ELR (cell line): ENCODE measurements at regions not wholly inside any gene's neighbourhood (a gene's known extent, or its start where the extent isn't known, plus 50 kb on each side); places are given as distances from the start of the nearest gene placed in this dataset.

Source experiments
- DNase-seq: peaks from one replicate; pipeline ENCODE4 v3.0.0-alpha.2; 2015; ENCODE audit warnings: low read depth

DNA sequence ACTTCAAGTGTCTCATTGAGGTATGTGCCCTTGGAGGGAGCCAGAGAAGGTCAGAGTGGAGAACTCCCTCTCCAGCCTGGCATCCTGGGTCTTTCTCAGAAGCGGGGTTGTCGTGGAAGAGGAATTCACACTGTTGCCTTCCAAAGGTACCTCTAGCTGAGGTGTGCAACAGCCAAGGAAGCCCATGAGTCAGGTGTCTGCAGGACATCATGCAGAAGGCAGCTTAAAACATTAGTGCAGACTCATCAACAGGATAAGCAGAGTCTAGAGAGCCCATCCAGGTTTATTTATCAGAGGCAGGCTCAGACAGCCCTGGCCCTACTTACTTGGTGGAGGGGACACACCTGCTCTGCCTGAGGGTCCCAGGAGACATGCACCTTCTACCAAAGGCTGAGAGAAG, 95.6 kb upstream of the TPM1 start:
- DNase-seq: no peak

DNA sequence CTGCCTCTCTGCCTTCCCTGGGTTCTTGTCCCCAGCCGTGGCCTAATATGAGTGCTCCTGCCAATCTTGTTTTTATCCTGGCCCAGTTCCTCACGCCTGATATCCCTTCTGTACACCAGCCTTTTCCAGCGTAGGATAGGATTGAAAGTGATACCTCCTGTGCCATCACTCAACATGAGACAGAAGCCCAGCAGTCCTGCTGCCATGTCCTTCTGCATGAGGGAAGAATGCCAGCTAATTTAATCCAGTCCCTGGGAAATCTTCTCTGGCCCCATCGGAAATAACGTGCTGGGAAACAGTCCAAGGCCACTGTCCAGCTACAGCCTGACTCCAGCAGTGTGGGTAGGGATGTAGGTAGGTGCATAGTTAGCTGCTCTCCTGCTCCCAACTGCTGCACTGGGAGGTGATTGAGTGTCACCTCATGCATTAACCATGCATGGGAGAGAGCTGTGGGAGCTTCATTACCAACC, 92.0 kb upstream of the TPM1 start:
- no peak for DNase-seq

DNA sequence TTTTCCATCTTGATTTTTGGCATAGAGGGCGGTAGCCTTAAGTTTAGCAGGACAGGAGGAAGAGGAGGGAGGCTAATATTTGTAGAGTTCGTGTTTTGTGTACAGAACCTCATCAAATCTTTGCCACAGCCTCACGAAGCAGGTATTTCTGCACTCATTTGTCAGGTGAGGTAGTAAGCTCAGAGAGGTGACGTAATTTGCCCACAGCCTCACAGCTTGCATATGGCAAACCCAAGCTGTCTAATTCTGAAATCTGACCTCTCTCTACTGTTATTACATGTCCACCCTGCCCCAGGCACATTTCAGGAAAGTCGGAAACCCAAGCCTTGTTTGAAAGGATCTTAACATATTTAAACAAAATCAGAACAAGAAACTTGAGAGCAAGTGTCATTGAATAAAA, 91.1 kb upstream of the TPM1 start:
- no peak for DNase-seq

DNA sequence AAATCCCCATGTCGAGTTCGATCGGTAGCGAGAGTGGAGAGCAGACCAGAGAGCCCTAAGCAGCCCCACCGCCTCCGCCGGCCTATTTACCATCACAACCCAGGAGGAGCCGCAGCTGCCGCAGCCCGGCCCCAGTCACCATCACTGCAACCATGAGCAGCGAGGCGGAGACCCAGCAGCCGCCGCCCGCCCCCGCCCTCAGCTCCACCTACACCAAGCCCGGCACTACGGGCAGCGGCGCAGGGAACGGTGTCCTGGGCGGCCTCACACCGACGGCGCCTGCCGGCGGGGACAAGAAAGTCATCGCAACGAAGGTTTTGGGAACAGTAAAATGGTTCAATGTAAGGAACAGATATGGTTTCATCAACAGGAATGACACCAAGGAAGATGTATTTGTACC, 89.5 kb upstream of the TPM1 start:
- DNase-seq: no peak

DNA sequence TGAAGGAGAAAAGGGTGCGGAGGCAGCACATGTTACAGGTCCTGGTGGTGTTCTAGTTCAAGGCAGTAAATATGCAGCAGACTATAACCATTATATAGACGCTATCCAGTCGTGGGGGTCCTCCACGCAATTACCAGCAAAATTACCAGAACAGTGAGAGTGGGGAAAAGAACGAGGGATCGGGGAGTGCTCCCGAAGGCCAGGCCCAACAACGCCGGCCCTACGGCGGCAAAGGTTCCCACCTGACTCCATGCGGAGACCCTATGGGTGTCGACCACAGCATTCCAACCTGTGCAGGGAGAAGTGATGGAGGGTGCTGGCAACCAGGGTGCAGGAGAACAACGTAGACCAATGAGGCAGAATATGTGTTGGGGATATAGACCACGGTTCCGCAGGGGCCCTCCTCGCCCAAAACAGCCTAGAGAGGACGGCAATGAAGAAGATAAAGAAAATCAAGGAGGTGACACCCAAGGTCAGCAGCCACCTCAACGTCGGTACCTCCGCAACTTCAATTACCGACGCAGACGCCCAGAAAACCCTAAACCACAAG, 89.0 kb upstream of the TPM1 start:
- DNase-seq: no peak

DNA sequence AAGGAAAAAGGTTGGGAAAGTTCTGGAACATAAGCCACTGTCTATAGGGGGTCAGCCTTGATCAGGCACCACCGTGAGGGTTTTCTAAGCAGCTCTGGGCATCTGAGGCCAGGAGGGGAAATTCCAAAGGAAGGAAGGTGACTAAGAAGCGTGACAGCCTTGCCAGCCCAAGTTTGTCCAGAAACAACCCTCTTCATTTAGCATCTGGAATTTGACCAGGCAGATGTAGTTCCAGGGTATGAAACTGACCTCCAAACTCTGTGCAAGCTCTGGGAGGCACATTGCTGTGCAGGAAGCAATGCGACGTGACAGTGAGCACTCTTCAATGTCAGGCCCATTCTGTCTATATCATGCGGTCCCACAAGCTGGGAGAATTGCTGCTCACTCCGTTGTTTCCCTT, 85.4 kb upstream of the TPM1 start:
- DNase-seq: peak; percentile 77

DNA sequence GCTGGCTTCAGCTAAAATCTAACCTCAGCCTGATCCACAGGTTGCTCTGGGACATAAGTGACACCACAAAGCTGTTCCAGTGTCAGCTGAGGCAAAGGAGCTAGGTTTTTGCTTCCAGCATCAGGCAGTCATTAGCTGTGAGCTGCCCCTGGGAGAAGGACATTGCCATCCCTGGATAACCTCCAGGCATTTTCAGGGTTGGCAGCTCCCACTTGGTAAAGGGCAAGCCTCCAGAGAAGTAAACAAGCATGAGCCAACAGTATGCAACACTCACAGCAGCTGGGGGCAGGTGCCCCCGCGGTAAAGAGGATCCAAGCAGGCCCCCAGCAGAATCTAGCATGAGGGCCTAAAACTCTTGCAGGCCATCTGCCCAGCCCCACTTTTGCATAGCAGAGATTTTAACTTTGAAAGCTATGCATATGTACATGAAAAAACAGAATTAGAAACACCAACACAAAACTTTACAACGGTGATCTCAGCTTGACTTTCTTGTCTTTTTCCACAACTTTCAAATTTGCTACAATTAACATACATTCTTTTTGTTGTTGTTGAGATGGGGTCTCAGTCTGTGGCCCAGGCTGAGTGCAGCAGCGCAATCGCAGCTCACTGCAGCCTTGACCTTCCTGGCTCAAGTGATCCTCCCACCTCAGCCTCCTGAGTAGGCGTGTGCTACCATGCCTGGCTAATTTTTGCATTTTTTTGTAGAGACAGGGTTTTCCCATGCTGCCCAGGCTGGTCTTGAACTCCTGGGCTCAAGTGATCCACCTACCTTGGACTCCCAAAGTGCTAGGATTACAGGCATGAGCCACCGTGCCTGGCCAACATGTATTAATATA, 83.8 kb upstream of the TPM1 start:
- no peak for DNase-seq

DNA sequence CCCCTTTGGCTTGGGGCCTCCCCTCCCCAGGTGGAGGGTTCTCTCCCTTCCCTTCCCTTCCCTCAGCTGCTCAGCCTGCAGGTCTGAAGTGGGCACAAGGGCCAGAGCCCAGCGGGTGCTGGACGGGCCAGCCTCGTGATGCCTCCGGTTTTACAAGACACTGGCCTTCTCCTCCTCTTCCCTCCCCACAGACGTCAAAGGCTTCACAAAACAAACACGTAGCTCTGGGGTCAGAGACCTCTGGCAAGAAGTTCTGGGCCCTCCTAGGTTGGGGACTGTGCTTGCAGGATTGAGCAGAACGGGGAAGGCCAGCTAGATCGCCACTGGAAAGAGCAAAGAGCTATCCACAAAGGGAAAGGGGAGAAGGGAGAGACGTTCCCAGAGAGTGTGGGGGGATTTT, 81.4 kb upstream of the TPM1 start:
- no peak for DNase-seq

DNA sequence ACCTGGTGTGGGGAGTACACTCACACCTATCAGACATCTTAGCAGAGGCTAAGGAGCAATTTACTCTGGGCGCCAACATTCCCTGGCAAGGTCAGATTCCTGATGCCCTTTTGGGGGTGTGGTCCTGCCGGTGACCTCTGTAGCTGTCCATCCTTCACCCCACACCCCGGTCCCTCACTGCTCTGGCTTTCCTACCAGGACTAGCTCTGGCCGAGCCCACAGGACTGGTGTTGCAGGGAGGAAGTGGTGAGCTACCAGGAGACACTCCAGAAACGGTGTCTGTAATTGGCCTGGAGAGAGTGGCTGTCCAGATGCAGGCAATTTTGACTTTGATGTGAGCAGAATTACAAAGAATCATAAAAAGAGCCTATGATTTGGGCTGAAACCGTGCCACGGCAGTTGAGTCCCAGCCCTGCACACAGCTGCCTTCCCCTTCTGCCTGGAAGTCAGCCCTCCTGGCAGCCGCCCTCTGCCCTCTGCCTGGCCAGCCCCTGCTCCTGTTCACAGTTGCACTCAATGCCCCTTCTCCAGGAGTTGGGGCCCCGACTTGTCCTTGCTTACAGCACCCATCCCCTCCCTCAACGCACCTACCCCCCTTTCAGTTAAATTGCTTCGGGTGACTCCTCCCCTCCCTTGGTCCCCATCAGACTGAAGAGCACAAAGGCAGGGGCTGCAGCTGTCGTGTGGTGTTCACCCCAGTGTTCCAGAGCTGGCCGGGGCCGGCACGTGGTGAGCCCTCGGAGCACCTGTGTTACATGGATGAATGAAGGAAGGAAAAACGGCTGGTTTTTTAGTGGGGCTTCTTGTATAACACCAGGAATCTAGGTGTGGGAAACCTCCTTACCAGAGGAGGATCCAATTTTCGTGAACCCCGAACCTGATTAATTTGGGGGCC, 80.2 kb upstream of the TPM1 start:
- DNase-seq: no peak

DNA sequence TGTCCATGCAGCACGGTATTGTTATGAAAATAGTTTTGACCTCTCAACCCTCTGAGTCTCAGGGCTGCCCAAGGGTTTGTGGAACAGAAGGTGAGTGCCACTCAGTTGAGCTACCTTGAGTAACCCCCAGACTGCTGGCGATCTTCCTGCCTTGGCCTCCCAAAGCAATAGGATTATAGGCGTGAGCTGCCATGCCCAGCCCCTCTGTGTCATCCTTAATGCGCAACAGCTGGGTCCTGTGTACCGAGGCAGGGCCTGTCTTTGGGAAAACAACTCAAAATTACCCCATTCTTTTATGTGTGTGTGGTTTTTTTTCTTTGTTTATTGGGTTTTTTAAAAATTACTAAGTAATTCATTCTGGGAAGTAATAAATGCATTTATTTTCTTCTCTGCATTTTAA, 78.3 kb upstream of the TPM1 start:
- DNase-seq: no peak

DNA sequence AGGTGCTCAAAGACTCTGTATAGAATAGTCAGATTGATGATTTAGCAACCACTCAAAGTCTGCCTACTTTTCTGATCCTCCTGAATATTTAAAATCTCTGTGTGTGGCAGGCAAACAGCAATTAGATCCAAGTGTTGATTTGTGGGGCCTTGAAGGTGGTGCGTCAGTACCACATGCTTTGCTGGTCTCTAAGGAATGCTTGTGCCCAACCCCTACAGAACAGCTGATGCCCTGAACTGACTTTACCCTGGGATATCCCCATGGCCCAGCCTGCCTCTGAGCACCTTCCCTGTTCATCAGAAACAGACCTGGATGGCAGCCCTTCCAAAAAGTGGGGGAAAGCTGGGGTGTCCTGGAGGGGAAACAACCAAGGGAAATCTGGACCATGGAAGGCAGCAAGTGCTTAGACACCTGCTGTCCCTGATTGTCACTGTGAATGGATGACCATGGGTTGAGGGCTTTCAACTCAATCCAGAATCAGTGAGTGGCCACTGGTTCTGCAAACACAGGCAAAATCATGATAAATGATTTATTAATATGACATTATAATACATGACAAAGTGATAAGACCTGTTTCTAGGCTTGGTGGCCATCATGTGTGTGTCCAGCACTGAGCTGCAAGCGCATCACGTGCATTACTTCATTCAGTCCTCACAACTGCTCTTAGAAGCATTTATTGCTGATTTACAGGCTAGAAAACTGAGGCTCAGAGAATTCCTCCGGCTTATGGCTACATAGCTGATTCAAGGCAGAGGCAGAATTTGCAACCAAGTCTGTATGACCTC, 76.1 kb upstream of the TPM1 start:
- DNase-seq: no peak

DNA sequence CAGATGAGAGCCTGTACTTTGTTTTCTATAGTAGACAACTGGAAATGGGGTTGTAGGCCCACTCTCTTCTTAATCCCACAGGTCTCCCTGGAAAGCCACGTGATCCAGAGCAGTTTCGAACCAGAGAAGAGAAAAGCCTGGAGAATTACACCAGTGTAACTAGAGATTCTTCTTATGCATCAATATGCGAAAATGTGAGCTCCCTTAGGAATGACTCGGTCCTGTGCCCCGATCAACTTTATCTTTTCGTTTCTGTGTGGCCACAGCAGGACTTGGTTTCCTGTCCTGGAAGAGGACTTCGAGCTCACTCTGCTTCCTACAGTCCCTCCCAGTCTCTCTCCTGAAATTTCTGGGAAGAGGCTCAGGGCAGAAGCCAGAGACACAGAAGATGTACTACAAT, 73.8 kb upstream of the TPM1 start:
- no peak for DNase-seq

DNA sequence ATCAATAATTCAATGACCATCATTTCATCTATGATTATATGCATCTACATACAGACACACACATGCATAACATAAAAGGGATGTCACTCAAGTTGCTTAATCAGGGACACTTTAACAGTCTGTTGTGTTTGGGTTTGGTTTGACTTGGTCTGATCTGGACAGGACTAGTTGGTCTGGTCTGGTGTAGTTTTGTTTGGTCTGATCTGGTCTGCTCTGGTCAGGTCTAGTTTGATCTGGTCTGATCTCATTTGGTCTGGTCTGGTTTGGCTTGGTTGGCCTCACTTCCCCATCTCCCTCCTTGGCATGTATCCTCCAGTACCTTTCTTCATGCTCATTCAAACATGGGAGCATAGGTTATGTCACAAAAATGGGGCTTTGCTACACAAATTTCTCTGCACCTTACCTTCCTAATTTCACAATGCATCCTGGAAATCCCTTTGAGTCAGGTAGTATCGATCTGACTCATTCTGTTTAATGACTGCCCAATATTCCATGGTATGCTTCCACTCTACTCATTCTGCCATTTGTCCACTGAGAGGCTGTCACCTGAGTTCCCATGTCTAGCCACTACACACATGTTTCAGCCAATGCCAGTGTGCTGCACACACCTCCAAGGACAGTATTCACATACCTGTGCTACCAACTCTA, 73.0 kb upstream of the TPM1 start:
- no peak for DNase-seq

DNA sequence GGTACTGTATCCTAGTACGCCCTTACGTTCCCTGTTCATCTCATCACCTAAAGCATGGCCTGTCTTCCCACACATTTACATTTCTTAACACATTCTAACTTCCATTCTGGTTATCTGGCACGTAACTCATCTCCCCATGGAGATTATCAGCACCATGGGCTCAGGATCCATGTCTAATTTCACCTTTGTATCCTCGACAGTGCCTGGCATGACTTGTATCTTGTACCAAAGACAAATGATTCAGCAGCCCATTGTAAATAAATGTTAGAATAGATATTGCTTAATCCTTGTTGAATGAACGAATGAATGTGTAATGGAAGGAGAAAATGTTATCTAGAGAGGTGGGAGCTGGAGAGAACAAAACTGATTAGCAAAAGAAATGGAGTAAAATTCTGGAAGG, 69.7 kb upstream of the TPM1 start:
- DNase-seq: peak; percentile 83

DNA sequence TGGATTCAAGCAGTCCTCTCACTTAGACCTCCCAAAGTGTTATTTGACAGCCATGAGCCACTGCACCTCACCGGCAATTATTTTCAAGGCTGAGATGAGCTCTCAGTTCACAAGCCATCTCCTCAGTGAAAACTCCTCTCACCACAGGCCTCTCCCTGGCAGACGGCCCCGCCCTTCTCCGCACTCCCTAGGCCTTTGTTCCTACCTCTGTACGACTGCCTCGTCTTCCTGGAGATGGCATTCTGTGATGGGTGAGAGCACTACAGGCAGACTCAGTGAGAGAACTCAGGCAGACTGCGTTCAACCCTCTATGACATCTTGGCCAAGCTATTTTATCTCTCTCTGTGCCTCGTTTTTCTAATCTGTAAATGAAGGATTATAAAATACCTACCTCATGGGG, 67.0 kb upstream of the TPM1 start:
- peak; percentile 6 for DNase-seq

DNA sequence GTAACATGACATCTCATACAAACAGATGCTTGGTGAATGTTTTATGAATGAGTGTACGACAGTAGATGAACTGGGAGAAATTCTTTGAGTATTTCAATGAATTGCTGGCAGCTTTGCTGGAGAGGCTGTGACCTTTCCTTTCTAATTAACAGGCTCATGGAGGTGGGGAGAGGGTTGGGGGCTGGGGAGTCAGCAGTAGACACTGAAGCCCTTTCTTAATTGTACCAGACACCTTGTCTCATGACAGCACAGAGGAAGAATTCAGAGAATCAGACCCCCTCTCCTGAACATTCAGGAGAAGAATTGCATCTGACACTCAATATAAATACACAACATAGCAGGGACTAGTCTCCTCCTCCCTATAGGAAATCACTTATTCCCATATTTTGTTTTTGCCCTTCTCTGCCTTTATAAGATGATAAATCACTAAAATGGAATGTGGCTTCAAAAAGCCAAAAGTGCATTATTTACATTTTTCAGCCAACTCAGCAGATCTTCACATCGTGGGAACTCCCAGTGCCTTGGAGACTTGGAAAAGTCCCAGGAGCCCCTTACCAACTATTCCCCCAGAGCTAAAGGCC, 66.2 kb upstream of the TPM1 start:
- peak; percentile 90 for DNase-seq

DNA sequence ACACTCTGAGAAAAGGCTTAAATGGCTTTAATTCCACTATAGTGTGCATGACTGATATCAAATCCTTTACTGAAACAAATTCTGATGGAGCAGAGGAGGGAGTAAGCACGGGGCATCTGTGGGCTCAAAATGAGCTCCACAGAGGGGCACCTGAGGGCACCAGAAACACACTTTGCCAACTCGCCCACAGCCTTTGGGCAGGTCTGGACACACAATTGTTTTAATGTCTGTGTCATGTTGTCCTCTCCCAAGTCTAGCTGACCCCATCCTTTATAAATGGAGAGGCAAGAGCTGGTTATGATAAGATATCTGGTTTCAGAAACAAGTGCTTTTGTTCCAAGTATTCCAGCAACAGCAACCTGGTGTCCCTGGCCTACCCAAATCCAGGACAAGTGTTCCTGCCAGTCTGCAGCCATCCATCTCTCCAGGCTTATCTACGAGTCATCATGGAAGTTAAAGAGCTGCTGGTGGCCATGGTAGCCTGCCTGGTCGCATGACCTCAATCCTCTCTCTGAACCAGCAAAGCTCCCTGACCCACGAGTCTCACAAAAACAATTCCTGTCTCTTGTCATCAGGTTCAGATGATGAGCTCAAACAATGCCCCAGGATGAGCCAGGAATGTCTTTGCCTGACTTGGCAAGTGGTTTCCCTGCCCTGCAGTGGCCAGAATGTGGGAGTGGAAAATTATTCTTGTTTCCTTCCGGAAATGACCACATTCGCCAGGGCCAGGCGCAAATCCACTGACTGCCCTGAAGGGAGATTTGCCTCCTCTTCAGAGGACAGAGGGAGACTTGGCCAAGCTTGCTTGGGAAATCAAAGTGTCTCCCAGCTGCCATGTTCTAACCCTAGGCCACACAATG, 64.4 kb upstream of the TPM1 start:
- DNase-seq: peak; percentile 87

DNA sequence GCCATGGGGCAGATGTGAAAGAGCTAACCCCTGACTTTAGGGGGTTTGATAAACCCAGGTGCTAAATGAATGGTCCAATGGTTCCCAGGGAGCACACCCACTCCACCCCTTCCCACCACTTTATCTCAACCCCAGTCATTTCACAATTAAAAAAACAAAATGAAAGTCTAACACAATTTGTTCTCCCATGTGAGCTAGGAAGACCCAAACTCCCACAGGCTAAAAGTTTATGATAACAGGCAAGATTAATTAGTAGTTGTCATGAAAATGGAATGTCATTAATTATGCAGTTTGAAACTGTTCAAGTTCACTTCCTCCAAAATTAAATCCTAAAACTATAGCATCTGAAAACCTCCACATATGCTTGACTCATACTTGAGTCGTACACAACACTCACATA, 63.3 kb upstream of the TPM1 start:
- DNase-seq: peak; percentile 30

DNA sequence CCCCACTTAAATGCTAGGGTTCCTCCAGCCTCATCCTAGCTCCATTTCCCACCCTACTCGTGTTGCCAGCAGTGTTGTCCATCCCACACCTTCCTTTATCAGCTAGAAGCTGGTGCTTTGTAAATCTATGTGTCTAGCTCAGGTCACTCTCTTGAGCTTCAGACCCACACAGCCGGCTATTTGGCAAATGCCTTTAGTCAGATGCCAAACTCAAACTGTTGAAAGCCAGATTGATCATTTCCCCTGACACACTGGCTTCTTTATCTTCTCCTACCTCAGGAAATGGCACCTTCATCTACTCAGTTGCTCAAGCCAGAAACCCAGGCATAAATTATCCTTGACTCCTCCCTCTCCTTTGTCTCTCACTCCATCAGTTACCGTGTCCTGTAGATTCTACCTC, 61.5 kb upstream of the TPM1 start:
- no peak for DNase-seq

DNA sequence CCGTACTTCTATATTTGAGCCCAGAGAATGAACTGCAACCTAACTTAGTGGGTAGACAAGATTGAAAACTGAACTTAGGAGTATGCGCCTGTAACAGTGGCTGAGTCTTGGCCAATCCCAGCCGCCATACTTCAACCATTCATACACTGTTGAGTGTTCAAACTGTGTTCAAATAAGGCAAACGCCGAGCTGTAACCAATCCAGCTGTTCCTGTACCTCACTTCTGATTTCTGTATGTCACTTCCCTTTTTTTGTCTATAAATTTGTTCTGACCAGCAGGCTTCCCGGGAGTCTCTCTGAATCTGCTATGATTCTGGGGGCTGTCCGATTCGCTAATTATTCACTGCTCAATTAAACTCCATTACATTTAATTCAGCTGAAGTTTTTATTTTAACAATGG, 58.6 kb upstream of the TPM1 start:
- DNase-seq: no peak
